CD4-positive, alpha-beta T cell treated with Interleukin-15 for 4 hours (primary cell): ENCODE measurements at regions not wholly inside any gene's neighbourhood (a gene's known extent, or its start where the extent isn't known, plus 50 kb on each side); places are given as distances from the start of the nearest gene placed in this dataset.
"Not testable (repeated sequence)": the region's sequence is repeated elsewhere in the genome, so short reads cannot be mapped to it uniquely, and the experiment has no call there.

Source experiments
- DNase-seq: peaks from one replicate; pipeline ENCODE4 v3.0.0-alpha.2; 2020; ENCODE audit warnings: low spot score

- DNase-seq = no peak
Measured at GRCh38 chr3:181264486-181264885, 274.9 kb upstream of the DNAJC19 start.

- DNase-seq = no peak
Measured at GRCh38 chr3:181253796-181254195, 264.3 kb upstream of the DNAJC19 start.

- DNase-seq = no peak
Measured at GRCh38 chr3:181252631-181253030, 263.1 kb upstream of the DNAJC19 start.

GRCh38 chr3:181250714-181251113, 261.2 kb upstream of the DNAJC19 start:
- DNase-seq = no peak

GRCh38 chr3:181239441-181239840, 249.9 kb upstream of the DNAJC19 start:
- no peak for DNase-seq

GRCh38 chr3:181230258-181230657, 240.7 kb upstream of the DNAJC19 start:
- DNase-seq = no peak

- DNase-seq = no peak
Measured at GRCh38 chr3:181213347-181213746, 223.8 kb upstream of the DNAJC19 start.

- no peak for DNase-seq
Measured at GRCh38 chr3:181212271-181212670, 222.7 kb upstream of the DNAJC19 start.

- DNase-seq = no peak
Measured at GRCh38 chr3:181210275-181210674, 220.7 kb upstream of the DNAJC19 start.

GRCh38 chr3:181189556-181189955, 200.0 kb upstream of the DNAJC19 start:
- no peak for DNase-seq

- no peak for DNase-seq
Measured at GRCh38 chr3:181183764-181184163, 194.2 kb upstream of the DNAJC19 start.

GRCh38 chr3:181183057-181183456, 193.5 kb upstream of the DNAJC19 start:
- not testable (repeated sequence) for DNase-seq

GRCh38 chr3:181178991-181179390, 189.5 kb upstream of the DNAJC19 start:
- DNase-seq = no peak

GRCh38 chr3:181176601-181177000, 187.1 kb upstream of the DNAJC19 start:
- no peak for DNase-seq

GRCh38 chr3:181174676-181175233, 185.2 kb upstream of the DNAJC19 start:
- no peak for DNase-seq

- DNase-seq = no peak
Measured at GRCh38 chr3:181174022-181174421, 184.5 kb upstream of the DNAJC19 start.

GRCh38 chr3:181173227-181173626, 183.7 kb upstream of the DNAJC19 start:
- DNase-seq = no peak

- DNase-seq = no peak
Measured at GRCh38 chr3:181134873-181135272, 145.3 kb upstream of the DNAJC19 start.

GRCh38 chr3:181133832-181134231, 144.3 kb upstream of the DNAJC19 start:
- DNase-seq = no peak

- no peak for DNase-seq
Measured at GRCh38 chr3:181105646-181106045, 116.1 kb upstream of the DNAJC19 start.

GRCh38 chr3:181103605-181104004, 114.1 kb upstream of the DNAJC19 start:
- DNase-seq = no peak

- DNase-seq = no peak
Measured at GRCh38 chr3:181086011-181086410, 96.5 kb upstream of the DNAJC19 start.

GRCh38 chr3:181081930-181082329, 92.4 kb upstream of the DNAJC19 start:
- no peak for DNase-seq

GRCh38 chr3:181076558-181076957, 87.0 kb upstream of the DNAJC19 start:
- no peak for DNase-seq

- DNase-seq = no peak
Measured at GRCh38 chr3:181075098-181075497, 85.6 kb upstream of the DNAJC19 start.
